H1 (cell line): ENCODE measurements at regions not wholly inside any gene's neighbourhood (a gene's known extent, or its start where the extent isn't known, plus 50 kb on each side); places are given as distances from the start of the nearest gene placed in this dataset.

Experiments used
- CTCF ChIA-PET: fragments of 300-600 bp; sonication (Branson Sonifier 250); formaldehyde crosslinking; loops from one replicate; lab custom pipeline; 2021; ENCODE audit not compliant: partially characterized antibody; lab: Charles Lee
- POLR2A ChIA-PET: fragments of 300-600 bp; sonication (Branson Sonifier 250); formaldehyde crosslinking; loops from one replicate; lab custom pipeline; 2021; ENCODE audit warnings: inconsistent platforms; ENCODE audit not compliant: partially characterized antibody; lab: Charles Lee
- DNase-seq, 2 experiments: peaks; one replicate each; pipeline versions ENCODE4 v3.0.0 to v3.0.0-alpha.2; 2010 to 2022; ENCODE audit warnings: low spot score in 2 of 2, low read depth in 1 of 2, mixed read lengths in 1 of 2
- FAIRE-seq: peaks from 2 replicates; lab custom pipeline; 2011; peaks lifted over from hg19 to GRCh38; lab: Jason Lieb, UNC
- H2AFZ ChIP-seq: 2 replicates; pipeline ENCODE4 v1.8.1; 2012; ENCODE audit warnings: low read length, inconsistent platforms
- H2AK5ac ChIP-seq: 2 replicates; pipeline ENCODE4 v1.6.1; 2013; ENCODE audit warnings: low read depth, low read length
- H2BK120ac ChIP-seq: replicated peaks from 2 replicates; pipeline ENCODE3; 2013; ENCODE audit warnings: low read depth, low read length, inconsistent platforms
- H2BK12ac ChIP-seq: 2 replicates; pipeline ENCODE4 v1.6.1; 2013; ENCODE audit warnings: low read depth, low read length
- H2BK15ac ChIP-seq: 2 replicates; pipeline ENCODE4 v1.6.1; 2013; ENCODE audit warnings: low read length
- H2BK20ac ChIP-seq: 2 replicates; pipeline ENCODE4 v1.6.1; 2013; ENCODE audit warnings: low read length
- H2BK5ac ChIP-seq: 2 replicates; pipeline ENCODE4 v1.6.1; 2013; ENCODE audit warnings: low read depth, low read length
- H3K14ac ChIP-seq: 2 replicates; pipeline ENCODE4 v1.6.1; 2013; ENCODE audit warnings: inconsistent platforms; ENCODE audit not compliant: insufficient read length
- H3K18ac ChIP-seq: 2 replicates; pipeline ENCODE4 v1.6.1; 2013; ENCODE audit warnings: low read length; ENCODE audit errors: extremely low read depth
- H3K23ac ChIP-seq: 2 replicates; pipeline ENCODE4 v1.6.1; 2013; ENCODE audit warnings: inconsistent platforms; ENCODE audit not compliant: insufficient read length
- H3K23me2 ChIP-seq: 2 replicates; pipeline ENCODE4 v1.6.1; 2013; ENCODE audit warnings: low read depth, low read length
- H3K27ac ChIP-seq: 2 replicates; pipeline ENCODE4 v1.6.1; 2011; ENCODE audit warnings: low read depth, low read length, inconsistent platforms
- H3K27me3 ChIP-seq, 4 experiments: replicated peaks in 1 of 4; 1 replicate in 1 of 4; 2 replicates in 3 of 4; pipeline versions ENCODE4 v1.6.1 to v1.8.1; 2011 to 2013; ENCODE audit warnings: low read length in 3 of 4, mild to moderate bottlenecking in 3 of 4, inconsistent platforms in 2 of 4, mixed read lengths in 2 of 4, moderate library complexity in 1 of 4; ENCODE audit not compliant: control insufficient read depth in 3 of 4, insufficient read depth in 3 of 4; ENCODE audit errors: extremely low read depth in 1 of 4
- H3K36me3 ChIP-seq, 4 experiments: 2 replicates each; pipeline versions ENCODE4 v1.6.1 to v1.8.1; 2011 to 2013; ENCODE audit warnings: mild to moderate bottlenecking in 4 of 4, low read length in 3 of 4, moderate library complexity in 2 of 4, control low read depth in 1 of 4, inconsistent platforms in 1 of 4; ENCODE audit not compliant: insufficient read depth in 4 of 4, control insufficient read depth in 2 of 4
- H3K4ac ChIP-seq: replicated peaks from 2 replicates; pipeline ENCODE3; 2013; ENCODE audit warnings: low read length, low read depth, mixed read lengths, inconsistent platforms; ENCODE audit not compliant: insufficient read length
- H3K4me1 ChIP-seq, 4 experiments: replicated peaks in 1 of 4; 1 replicate in 1 of 4; 2 replicates in 3 of 4; pipeline versions ENCODE4 v1.6.1 to v1.8.1; 2011 to 2013; ENCODE audit warnings: low read length in 3 of 4, inconsistent platforms in 2 of 4, mixed read lengths in 1 of 4; ENCODE audit not compliant: insufficient read depth in 4 of 4, control insufficient read depth in 3 of 4
- H3K4me2 ChIP-seq, 2 experiments: 2 replicates each; pipeline versions ENCODE4 v1.6.1 to v1.8.1; 2011 to 2013; ENCODE audit warnings: low read depth in 2 of 2, low read length in 2 of 2, control low read depth in 1 of 2, inconsistent platforms in 1 of 2, mild to moderate bottlenecking in 1 of 2; ENCODE audit not compliant: insufficient read depth in 1 of 2
- H3K4me3 ChIP-seq, 4 experiments: fragments of 200-600, 300-600 bp in 1 of 4; sonication (generic), shearing (Covaris generic), sonication (Bioruptor Twin) in 1 of 4; 2 replicates each; pipeline versions ENCODE4 v1.5.1 to v1.8.1; 2011 to 2016; ENCODE audit warnings: low read length in 4 of 4, low read depth in 3 of 4, control low read depth in 2 of 4, inconsistent platforms in 2 of 4, mild to moderate bottlenecking in 2 of 4, mixed read lengths in 1 of 4, moderate library complexity in 1 of 4; ENCODE audit not compliant: insufficient read depth in 2 of 4; ENCODE audit errors: extremely low read depth in 1 of 4
- H3K56ac ChIP-seq: replicated peaks from 2 replicates; pipeline ENCODE3; 2013; ENCODE audit warnings: low read depth, mild to moderate bottlenecking, mixed read lengths, low read length, inconsistent platforms; ENCODE audit not compliant: insufficient read length
- H3K79me1 ChIP-seq: 2 replicates; pipeline ENCODE4 v1.6.1; 2013; ENCODE audit warnings: low read depth, low read length, control low read depth
- H3K79me2 ChIP-seq, 2 experiments: 2 replicates each; pipeline versions ENCODE4 v1.6.1 to v1.8.1; 2012 to 2013; ENCODE audit warnings: low read length in 2 of 2, mild to moderate bottlenecking in 2 of 2, inconsistent platforms in 1 of 2; ENCODE audit not compliant: insufficient read depth in 2 of 2, control insufficient read depth in 1 of 2
- H3K9ac ChIP-seq, 4 experiments: replicated peaks in 1 of 4; 1 replicate in 1 of 4; 2 replicates in 3 of 4; pipeline versions ENCODE4 v1.6.1 to v1.8.1; 2011 to 2013; ENCODE audit warnings: low read depth in 3 of 4, low read length in 3 of 4, control low read depth in 2 of 4, mild to moderate bottlenecking in 2 of 4, moderate library complexity in 2 of 4, inconsistent platforms in 1 of 4; ENCODE audit errors: extremely low read depth in 1 of 4
- H3K9me3 ChIP-seq, 2 experiments: 2 replicates each; pipeline versions ENCODE4 v1.6.1 to v1.8.1; 2012 to 2013; ENCODE audit warnings: mild to moderate bottlenecking in 2 of 2, moderate library complexity in 2 of 2, control low read depth in 1 of 2, inconsistent platforms in 1 of 2, low read depth in 1 of 2, low read length in 1 of 2, mixed read lengths in 1 of 2; ENCODE audit not compliant: insufficient read depth in 2 of 2
- H4K20me1 ChIP-seq, 2 experiments: replicated peaks in 1 of 2; 2 replicates each; pipeline versions ENCODE3 to v1.8.1; 2011 to 2013; ENCODE audit warnings: inconsistent platforms in 2 of 2, low read length in 2 of 2, mild to moderate bottlenecking in 1 of 2; ENCODE audit not compliant: insufficient read depth in 2 of 2, control insufficient read depth in 1 of 2
- H4K5ac ChIP-seq: 2 replicates; pipeline ENCODE4 v1.6.1; 2013; ENCODE audit warnings: low read length, low read depth, mixed read lengths, inconsistent platforms; ENCODE audit not compliant: insufficient read length
- H4K8ac ChIP-seq: 2 replicates; pipeline ENCODE4 v1.8.0; 2013; ENCODE audit warnings: mild to moderate bottlenecking, moderate library complexity, low read length, inconsistent platforms; ENCODE audit not compliant: insufficient read depth; ENCODE audit errors: extremely low read depth
- H4K91ac ChIP-seq: replicated peaks from 2 replicates; pipeline ENCODE3; 2013; ENCODE audit warnings: low read length, mixed read lengths, inconsistent platforms; ENCODE audit not compliant: insufficient read length
- BACH1 ChIP-seq: IDR thresholded peaks from 2 replicates; pipeline ENCODE4 v1.6.1; 2012; ENCODE audit warnings: low read length, improper control_type of control experiment
- JUN ChIP-seq: IDR thresholded peaks from 2 replicates; pipeline ENCODE4 v1.6.1; 2011; ENCODE audit warnings: low read depth, mild to moderate bottlenecking, improper control_type of control experiment, low read length
- POLR2AphosphoS5 ChIP-seq: IDR thresholded peaks from 2 replicates; pipeline ENCODE4 v1.6.1; 2011; ENCODE audit warnings: low read depth, low read length
- POU5F1 ChIP-seq: IDR thresholded peaks from 2 replicates; pipeline ENCODE4 v1.6.1; 2011; ENCODE audit warnings: low read depth, mild to moderate bottlenecking, low read length, moderate library complexity
- SP2 ChIP-seq: IDR thresholded peaks from 2 replicates; pipeline ENCODE4 v1.6.1; 2012; ENCODE audit warnings: mild to moderate bottlenecking, low read length, inconsistent platforms
- WGBS, 2 experiments: shearing (Covaris generic) in 1 of 2; methylation state at CpG; one replicate each; pipeline versions ENCODE4 v1.1.6 to v1.1.7; 2013 to 2015; ENCODE audit warnings: low lambda C conversion rate in 2 of 2, mixed read lengths in 2 of 2, inconsistent platforms in 1 of 2, low coverage in 1 of 2, missing lambda C conversion rate in 1 of 2; ENCODE audit not compliant: insufficient replicate concordance in 2 of 2, insufficient coverage in 1 of 2, insufficient read length in 1 of 2; ENCODE audit errors: extremely low coverage in 1 of 2, missing lambda C conversion rate in 1 of 2; 5-methylcytosine and 5-hydroxymethylcytosine counted together
- TF ChIP-seq, protein P1 (sequence below): IDR thresholded peaks from 2 replicates; pipeline ENCODE4 v1.6.1; 2012; ENCODE audit warnings: inconsistent platforms

DNA sequence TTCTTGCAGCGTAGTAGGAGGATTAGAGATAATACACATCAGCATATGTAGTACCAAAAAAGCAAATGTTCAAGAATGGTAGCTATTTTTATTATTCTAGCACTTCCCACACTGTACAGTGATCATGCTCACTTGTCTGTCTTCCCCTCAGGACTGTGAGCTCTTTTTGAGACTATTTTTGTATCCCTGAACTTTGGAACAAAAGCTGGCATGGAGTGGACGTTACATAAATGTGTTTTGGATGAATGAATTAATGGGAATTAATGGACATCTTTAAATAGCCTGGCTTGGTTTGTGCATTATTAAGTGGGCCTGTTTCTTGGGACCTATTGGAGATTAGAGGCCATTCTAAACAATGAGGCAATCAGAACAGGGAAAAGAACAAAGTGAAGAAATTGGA is 243.7 kb downstream of the CD83 start:
- Histone ChIP-seq H2AFZ (no peak overlapping the region), H2BK12ac (no peak overlapping the region), H3K23ac (no peak overlapping the region), H3K56ac (no peak overlapping the region), H3K4ac (no peak overlapping the region), H3K4me3 (no peak overlapping the region), H3K9me3 (no peaks in the 10 kb centered on the region), H3K9ac (no peak overlapping the region), H4K91ac (no peak overlapping the region), H3K4me2 (no peak overlapping the region), H4K5ac (no peak overlapping the region), H3K18ac (no peak overlapping the region), H3K4me1 (peaks cover 0 to 7% (median 2%) of the 10 kb centered on the region in 4 experiments; a peak in 1 of 7 replicates), H2BK5ac (no peak overlapping the region), H2BK20ac (no peak overlapping the region; the same call in 1 of the 2 replicates), H3K36me3 (no peaks in the 10 kb centered on the region), H3K14ac (no peak overlapping the region), H3K79me2 (no peaks in the 10 kb centered on the region), H3K27me3 (no peaks in the 10 kb centered on the region), H2BK120ac (no peak overlapping the region), H2AK5ac (no peak overlapping the region), H4K20me1 (no peaks in the 10 kb centered on the region), H4K8ac (no peak overlapping the region)
- CTCF ChIA-PET = interaction anchor here (0.7 to 2.3 kb wide), 3 partner anchors 8 to 148 kb away, joined by 3 to 7 read pairs (median 3); no protein-coding TSS in a partner anchor
- 88% methylated on average over 2 of the region's 2 CpGs; no CpG with 5 or more reads in 1 of the 2 experiments for WGBS, 2 experiments
- FAIRE-seq = no peak
- POLR2A ChIA-PET = no interaction called here
- TF ChIP-seq POU5F1 = no peak
- TF ChIP-seq BACH1 = no peak
- TF ChIP-seq, protein P1, sequence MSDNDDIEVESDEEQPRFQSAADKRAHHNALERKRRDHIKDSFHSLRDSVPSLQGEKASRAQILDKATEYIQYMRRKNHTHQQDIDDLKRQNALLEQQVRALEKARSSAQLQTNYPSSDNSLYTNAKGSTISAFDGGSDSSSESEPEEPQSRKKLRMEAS = no peak
- TF ChIP-seq JUN = no peak
- no peak for TF ChIP-seq SP2
- TF ChIP-seq POLR2AphosphoS5 = no peak
- TF ChIP-seq, all 59 proteins: peak for 0
- Histone ChIP-seq H3K23me2 (no peaks in the 10 kb centered on the region), H3K27ac (no peak overlapping the region), H3K79me1 (no peaks in the 10 kb centered on the region), H2BK15ac (no peak overlapping the region)
- no peak for DNase-seq
